ENCODE measurements at regions not wholly inside any gene's neighbourhood (a gene's known extent, or its start where the extent isn't known, plus 50 kb on each side); places are given as distances from the start of the nearest gene placed in this dataset.

- TF ChIP-seq CTCF (IDR thresholded peaks at IDR 0.05), result no peak
- TF ChIP-seq POLR2A (IDR thresholded peaks at IDR 0.05), result no peak
Observed at GRCh38 chr13:18944501-18945068, 237.0 kb downstream of the TUBA3C start.

Measured in tibial nerve (tissue), 3 donors.